ENCODE measurements at regions not wholly inside any gene's neighbourhood (a gene's known extent, or its start where the extent isn't known, plus 50 kb on each side); places are given as distances from the start of the nearest gene placed in this dataset.
"Not testable (repeated sequence)": the region's sequence is repeated elsewhere in the genome, so short reads cannot be mapped to it uniquely, and the experiment has no call there.

DNA sequence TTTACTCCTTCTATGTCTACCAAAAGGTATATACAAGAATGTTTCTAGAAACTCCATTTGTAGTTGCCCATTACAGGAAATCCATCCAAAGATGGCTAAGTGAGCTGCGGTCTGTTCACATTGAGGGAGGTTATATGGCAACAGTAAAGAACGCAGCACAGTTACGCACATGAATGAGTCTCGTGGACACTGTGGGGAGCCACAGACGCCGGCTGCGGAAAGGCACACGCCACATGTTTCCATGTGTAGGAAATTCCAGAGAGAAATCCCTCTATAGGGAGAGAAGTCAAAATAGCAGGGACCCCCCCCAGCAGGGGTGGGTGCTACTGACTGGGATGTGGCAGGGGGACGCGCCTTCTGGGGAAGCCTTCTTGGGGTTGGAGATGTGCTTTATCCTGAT, 139.0 kb upstream of the NCOR2 start:
- no peak for DNase-seq (ENCODE audit: low spot score)

DNA sequence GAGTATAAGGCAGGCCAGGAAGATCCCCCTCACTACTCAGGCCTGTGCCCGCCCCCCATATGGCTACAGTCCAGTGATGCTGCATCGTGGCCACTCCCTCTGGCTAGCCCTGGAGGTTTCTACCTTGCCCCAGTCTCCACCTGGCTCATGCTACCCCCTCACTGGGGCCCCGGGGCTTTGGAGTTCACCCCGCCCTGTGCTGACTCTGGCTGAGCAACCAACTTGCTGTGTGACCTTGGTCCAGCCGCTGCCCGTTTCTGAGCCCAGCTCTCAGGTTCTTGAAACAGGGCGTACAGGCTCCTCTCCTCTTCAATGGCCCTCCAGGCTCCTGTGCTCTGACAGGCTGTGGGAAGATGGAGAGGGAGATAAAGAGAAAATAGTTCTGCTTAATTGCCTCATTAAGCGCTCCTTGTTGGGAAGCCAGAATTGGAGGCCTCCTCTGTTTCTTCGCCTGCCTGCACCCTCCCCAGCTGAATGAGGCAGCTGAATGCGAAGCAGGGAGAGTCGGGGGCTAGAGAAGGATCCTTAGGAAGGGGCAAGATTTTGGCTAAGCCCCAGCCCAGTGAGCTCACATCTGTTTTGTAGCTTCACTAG, 138.2 kb upstream of the NCOR2 start:
- DNase-seq (ENCODE audit: low spot score) = no peak

DNA sequence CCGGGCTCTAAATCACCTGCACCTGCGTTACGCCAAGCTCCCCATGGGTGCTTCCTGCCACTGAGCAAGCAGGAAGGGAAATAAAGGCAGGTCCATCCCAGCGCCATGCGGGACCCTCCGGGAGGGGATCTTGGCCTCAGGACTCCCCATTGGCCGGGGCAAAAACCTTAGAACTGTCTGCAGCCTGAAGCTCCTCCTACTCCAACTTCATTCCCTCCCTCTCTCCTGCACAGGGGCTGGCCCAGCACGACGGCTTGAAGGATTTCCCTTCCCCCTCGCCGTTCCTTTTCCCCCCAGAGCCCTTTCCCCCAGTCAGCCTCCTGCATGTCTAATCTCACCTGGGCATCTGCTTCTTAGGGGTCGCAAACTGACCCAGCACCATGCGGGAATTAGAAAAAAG, 137.2 kb upstream of the NCOR2 start:
- no peak for DNase-seq (ENCODE audit: low spot score)

DNA sequence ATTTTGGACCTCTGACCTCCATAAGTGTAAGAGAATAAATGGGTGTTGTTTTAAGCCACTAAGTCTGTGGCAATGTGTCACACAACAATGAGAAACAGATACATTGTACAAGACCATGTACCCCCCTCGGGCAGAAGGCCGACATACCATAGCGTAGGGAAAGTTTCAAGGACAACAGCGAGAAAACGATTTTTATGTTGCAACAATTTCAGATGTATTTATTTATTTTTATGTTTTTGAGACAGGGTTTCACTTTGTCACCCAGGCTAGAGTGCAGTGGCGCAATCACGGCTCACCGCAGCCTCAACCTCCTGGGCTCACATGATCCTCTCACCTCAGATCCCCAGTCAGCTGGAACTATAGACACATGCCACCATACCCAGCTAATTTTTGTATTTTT, 136.4 kb upstream of the NCOR2 start:
- no peak for DNase-seq (ENCODE audit: low spot score)

DNA sequence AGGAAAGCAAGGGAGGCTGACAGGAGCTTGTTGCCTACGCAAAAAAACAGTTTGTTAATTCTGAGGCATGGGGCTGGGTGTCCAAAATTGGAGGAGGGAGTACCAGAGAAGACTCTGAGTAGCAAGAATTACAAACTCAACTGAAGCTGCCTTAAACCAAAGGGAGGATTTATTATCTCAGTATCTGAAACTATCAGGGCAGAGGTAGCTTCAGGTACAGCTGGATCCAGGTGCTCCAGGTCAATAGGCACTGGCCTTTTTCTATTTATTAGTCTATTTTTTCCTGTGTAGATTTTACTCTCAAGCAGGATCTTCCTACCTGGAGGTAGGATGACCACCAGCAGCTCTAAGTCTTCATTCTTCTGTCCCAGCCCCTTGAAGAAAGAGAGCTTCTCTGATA, 135.3 kb upstream of the NCOR2 start:
- DNase-seq (ENCODE audit: low spot score) = no peak

DNA sequence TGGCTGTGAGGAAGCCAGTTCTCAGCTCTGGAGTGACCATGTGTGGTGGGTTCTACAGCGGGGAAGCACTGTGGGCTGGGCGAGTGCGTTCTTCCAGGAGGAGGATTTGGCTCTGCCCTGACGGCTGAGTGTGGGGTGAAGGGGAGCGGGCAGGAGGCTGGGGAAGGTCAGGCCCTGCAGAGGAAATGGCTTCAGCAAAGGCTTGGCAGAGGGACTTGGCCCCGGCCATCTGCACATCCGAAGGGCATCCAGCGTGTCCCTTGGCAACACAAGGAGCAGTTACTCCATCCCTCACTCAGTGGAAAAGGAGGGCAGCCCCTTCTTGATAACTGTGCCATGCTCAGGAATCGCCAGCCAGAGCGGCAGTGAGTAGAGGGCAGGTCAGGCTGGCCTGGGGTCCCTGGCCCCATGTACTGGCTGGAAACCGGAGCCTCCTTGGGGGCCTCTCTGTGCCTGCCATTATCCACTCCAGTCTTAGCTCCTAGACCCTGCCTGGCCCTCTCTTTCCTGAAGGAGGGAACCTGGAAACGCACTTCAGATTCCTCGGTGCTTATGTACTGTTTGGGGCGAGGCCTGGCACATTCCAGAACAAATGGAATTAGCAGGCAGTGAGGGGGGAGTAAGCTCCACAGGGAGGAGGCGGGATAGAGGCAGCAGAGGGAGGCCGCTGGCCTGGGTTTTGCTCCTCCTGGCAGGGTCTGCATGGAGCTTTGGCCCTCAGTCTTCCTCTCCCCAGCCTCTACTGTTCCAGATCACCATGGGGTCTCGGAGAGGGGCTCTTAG, 133.6 kb upstream of the NCOR2 start:
- no peak for DNase-seq (ENCODE audit: low spot score)

DNA sequence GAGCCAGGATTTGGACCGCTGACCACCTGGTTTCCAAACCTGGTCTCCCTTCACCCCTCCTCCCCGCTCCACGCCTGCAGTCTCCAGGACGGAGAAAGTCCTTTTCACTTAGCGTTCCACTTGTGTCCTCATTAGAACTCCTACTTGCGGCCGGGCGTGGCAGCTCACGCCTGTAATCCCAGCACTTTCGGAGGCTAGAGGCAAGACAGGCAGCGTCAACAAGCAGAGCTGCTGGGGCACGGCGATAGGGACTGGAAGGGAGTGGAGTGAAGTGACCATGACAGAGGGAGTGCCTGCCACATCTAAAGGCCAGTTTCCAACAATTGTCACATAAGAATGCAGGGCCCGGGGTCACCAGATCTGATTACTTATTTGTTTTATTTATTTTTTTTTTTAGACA, 132.5 kb upstream of the NCOR2 start:
- DNase-seq (ENCODE audit: low spot score) = no peak

DNA sequence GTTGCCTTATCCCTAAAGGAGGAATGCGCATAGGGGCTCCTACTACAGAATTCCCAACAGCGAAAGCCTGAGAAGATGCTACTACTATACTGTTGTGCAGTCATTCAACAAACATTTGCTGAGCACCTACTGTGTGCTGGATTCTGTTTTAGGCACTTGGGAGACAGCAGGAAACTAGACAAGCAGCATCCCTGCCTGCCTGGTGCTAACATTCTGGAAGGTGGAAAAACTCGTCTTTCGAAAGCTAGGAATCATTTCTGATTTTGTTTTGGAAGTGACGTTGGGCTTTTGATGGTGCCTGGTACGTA, 131.5 kb upstream of the NCOR2 start:
- no peak for DNase-seq (ENCODE audit: low spot score)

DNA sequence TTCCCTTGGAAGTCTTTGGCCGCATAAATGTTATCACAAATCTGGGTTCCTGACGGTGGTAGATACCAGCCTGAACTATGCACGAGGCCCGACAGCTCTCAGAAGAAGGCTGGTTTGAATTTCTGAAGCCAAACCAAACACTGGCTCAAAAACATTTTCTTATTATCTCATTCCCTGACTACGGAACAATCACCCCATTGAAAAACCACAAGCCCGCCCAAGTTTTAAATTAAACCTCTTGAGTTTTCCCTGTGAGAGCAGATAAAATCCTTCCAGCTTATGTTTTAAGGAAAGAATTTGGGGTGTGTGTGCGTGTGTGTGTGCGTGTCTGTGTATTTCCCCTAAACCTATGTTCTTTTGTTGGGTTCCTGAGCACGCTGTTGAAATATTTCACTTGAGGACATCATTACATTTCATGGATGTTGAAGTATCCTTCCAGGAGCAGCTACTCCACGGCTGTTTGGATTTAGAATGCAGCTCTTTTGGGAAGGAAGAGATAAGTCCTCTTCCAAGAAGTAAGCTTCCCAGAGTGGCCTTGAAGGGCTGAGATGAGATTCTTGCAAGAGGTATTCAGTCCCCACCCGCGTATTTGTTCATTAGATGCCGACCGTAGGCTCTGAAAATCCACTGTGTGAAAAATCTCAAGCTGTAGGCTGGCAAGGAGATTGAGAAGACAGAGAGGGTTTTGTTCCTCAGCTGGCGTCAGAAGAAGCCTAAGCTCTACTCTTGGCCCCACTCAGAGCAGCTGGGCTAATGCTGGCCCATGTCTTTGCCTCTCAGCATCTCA, 131.0 kb upstream of the NCOR2 start:
- DNase-seq (ENCODE audit: low spot score) = peak; percentile 93

DNA sequence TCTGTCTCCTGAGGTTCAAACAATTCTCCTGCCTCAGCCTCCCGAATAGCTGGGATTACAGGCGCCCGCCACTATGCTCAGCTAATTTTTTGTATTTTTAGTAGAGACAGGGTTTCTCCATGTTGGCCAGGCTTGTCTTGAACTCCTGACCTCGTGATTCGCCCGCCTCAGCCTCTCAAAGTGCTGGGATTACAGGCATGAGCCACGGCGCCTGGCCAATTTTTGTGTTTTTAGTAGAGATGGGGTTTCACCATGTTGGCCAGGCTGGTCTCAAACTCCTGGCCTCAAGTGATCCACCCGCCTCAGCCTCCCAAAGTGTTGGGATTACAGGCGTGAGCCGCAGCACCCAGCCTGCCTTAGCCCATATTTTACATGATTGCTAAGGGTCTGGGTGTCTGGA, 130.3 kb upstream of the NCOR2 start:
- DNase-seq (ENCODE audit: low spot score) = not testable (repeated sequence)

DNA sequence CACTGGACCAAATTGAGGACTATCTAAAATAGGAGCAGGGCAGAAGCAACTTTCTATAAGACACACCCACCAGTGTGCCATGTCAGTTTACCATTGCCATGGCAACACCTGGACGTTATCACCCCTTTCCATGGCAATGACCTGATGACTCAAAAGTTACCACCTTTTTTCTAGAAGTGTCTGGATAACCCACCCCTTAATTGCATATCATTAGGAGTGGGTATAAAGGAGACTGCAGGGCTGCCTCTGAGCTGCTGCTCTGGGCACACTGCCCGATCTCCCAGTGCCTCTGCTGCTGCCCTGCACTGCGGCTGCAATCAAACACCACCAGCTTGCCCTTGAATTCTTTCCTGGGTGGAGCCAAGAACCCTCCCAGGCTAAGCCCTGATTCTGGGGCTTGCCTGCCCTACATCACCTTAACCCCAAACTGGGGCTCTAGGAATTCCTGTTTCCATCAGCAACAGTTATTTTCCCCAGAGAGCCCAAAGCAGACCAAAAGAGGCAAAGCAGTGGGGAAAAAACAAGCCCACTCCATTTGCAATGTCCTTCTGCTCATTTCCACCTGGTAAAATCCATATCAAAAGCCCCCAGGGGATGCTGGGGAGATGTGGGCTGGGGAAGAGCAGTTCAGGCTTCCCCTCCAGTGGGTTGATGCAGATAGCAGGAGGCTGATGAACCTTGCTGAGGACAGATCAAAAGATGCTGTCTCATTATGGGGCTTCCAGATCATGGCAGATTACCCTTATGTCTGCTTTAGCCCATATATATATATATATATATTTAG, 129.5 kb upstream of the NCOR2 start:
- DNase-seq (ENCODE audit: low spot score) = no peak

DNA sequence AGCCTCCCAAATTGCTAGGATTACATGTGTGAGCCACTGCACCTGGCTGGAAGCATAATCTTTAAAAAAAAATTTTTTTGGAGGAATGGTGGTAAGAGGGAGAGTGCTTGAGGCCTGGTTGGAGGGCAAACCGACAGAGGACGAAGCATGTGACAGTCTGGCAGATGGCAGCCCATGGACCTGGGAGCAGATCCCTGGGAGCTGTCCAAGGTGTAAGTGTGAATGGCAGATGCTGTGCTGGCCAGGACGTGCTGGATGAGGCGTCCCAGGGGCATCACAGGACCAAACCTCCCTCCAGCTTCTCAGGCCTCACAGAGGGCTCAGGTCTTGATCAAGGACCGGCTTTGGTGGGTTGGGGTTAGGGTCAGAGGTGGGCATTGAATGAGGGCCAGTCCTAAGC, 128.4 kb upstream of the NCOR2 start:
- DNase-seq (ENCODE audit: low spot score) = no peak

DNA sequence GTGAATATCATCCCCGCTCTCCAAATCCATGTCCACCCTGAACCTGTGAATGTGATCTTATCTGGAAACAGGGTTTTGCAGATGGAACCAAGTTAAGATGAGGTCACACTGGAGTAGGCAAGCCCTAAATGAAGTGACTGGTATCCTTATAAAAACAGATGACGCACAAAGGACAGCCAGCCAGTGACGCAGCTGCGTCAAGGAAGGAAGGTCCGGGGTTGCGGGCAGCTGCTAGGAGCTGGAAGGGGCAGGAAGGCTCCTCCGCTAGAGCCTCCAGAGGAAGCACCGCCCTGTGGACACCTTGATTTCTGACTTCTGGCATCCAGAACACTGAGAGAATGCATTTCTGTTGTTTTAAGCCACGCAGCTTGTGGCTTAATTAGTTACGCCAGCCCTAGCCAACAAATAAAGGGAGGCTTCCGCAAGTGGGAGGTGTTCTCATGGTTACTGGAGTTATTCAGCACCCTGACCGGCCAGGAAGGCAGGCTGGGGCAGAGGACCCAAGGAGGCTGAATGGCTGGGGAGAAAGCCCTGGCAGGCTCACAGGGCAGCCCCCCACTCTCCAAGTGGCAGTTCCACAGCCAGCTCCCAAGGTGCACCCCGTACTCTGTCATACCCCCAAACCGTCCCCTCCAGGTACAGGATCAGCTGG, 127.6 kb upstream of the NCOR2 start:
- DNase-seq (ENCODE audit: low spot score) = no peak

DNA sequence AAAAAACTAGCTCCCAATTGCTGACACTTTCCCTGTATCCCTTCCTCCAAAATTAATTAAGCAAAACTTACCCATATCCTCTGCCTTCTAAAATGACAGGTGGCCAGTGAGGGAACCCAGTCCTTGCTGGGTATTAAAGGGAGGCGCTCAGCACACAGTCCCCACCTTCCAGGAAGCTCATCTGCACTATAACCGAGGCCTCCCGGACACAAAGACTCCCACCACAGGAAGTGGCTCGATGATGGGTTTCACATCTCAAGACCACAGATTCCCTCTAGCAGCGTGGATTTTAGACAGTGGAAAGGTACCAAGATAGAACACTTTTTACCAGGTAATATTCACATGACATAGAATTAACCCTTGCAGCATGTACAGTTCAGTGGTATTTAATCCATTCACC, 126.8 kb upstream of the NCOR2 start:
- DNase-seq (ENCODE audit: low spot score) = no peak

DNA sequence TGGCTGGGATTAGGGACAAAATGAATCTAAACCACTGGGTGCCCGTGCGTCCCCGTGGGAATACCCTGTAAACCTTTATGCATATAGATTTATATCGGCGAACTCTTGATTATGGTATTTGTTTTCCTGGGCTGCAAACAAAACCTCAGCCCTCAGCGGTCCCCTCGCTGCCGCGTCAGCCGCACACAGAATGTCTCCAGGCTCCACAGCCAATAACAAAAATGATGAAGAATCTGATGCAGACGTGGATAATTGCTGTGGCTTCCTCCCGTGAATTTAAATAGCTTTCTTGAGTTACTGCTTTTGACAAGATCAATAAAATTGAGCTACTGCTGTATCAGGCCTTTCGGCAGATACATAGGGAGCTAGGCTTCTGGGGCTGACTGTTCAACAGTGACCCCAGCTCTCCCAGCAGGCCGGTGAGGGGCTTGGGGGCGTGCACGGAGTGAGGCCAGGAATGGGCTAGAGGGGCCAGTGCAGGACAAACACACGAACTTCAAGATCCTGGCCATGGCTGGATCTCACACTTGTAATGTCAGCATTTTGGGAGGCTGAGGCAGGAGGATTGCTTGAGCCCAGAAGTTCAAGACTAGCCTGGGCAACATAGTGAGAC, 125.8 kb upstream of the NCOR2 start:
- DNase-seq (ENCODE audit: low spot score) = no peak

DNA sequence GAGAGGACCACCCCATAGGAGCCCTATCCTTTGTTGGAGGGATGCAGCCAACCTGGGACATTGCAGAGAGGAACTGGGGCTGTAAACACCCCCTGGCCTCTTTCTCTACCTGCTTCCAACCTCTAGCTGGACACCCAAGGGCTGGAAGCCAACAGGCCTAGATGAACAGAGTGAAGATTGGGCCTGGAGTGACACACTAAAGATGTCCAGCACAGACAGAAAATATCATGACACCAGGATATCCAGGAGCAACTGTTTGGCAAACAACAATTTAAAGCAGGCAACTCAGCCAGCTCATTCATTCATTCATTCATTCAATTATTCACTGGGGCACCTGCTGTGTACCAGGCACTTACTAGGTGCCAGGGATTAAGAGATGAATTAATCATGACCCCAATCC, 125.0 kb upstream of the NCOR2 start:
- DNase-seq (ENCODE audit: low spot score) = no peak

DNA sequence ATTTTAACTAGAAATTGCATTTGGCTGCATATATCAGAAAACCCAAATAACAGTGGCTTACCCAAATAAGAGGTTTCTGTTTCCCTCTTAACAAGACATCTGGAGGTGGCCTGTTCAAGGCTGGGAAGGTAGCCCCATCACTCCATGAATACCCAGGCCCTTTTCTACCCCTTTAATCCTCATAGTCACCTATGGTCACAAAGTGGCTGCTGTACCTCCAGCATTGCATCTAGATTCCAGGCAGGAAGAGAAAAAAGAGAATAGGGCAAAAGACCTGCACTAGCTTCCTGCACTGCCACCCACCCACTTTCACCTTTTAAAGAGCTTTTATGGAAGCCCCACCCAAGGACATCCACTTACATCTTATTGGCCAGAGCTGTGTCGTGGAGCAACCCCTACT, 124.0 kb upstream of the NCOR2 start:
- no peak for DNase-seq (ENCODE audit: low spot score)

DNA sequence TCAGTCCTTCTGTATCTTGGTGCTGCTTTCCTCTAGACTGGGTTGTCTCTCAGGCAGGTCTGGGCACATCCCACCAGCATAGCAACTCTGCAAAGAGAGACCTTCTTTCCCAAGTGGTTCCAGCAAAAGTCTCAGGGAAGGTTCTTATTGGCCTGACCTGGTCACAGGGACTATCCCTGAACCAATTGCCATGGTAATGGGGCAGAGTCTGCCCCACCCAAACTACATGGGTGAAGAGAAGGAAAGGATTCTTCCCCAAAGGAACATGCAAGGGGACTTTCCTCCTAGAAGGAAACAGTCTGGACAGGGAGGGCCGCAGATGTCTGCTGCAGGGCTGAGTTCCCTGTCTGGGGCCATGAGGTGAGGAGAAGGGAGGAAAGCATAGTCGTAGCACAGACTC, 122.2 kb upstream of the NCOR2 start:
- no peak for DNase-seq (ENCODE audit: low spot score)

DNA sequence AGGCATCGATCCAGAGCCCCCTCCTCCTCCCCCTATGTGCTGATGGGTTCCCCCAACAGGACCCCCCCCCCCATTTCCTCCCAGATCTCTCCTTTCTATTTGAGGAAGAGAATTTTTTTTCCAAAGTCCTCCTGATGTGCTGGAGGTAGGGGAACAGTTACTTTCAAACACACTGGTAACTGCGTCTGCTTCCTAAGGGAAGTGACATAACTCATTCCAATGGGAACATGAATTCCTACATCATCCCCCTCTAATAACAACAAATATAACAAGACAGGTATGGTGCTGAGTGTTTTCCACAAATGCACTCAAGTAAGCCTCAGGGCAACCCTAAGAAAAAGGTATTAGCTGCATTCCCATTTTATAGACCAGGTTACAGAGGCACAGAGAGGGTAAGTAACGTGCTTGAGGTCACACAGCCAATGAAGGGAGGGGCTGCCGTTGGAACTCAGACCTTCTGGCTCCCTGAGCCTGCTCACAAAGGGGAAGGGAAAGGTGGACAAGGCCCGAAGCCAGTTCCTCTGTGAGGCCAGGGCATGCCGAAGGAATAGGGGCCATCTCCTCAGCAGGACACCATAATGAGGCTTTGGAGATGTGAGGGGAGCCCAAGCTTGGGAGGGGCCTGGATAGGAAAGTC, 121.1 kb upstream of the NCOR2 start:
- DNase-seq (ENCODE audit: low spot score) = no peak

DNA sequence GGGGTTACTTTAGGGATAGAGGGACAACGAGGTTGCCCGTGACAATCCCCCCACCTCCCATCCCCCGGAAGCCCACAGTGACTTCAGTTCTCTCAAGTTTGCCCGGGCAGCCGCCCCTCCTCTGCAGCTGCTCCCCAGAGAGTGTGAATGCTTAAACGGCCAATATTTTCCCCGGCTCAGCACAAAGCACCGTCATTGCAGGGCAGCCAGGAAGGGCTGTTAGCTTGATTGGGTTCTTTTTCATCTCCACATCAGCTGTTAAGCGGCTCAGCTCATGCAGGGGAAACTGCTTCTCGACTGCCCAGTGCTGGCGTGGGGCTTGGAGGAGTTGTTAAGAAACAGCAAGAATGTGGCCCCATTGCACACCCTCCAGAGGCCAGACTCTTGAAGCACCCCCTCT, 120.5 kb upstream of the NCOR2 start:
- peak; percentile 63 for DNase-seq (ENCODE audit: low spot score)
